ENCODE measurements at regions not wholly inside any gene's neighbourhood (a gene's known extent, or its start where the extent isn't known, plus 50 kb on each side); places are given as distances from the start of the nearest gene placed in this dataset.
"Not testable (repeated sequence)": the region's sequence is repeated elsewhere in the genome, so short reads cannot be mapped to it uniquely, and the experiment has no call there.

DNA sequence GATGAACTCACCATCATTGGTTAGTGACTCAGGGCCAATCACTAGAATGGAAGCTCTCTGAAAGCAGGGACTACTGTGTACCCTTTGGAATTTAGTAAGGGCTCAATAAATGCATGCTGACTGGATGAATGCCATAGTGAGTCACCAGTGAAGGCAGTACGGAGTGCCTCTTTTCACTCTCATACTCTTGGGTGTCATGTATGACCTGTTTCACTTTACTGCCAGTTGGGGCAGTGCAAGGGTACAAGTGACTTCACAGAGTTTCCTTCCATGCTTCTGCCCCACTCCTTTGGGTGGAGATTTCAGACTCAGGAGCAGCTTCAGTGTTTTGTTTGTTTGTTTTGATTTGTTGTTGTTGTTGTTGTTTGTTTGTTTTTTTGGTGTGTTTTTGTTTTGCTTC lies 57.7 kb downstream of the SOX3 start:
- no peak for DNase-seq

DNA sequence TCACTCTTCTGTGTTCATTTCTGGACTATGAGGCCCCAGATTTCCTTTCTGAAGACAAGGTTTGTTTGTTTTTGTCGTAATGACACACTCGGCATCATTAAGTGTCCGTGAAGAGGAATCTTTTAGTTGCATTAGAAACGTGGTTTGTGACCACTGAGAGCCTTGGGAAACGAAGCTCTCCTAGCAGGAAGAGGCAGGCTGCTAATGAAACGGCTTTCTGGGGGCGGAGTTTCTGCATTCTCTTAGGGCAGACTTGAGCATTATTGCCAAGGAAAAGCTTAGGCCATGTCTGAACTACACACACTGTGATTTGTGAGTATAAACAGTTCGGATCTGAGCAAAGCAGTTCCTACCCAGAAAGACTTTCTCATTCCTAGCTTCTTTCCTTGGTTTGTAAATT lies 64.0 kb downstream of the SOX3 start:
- DNase-seq: no peak

DNA sequence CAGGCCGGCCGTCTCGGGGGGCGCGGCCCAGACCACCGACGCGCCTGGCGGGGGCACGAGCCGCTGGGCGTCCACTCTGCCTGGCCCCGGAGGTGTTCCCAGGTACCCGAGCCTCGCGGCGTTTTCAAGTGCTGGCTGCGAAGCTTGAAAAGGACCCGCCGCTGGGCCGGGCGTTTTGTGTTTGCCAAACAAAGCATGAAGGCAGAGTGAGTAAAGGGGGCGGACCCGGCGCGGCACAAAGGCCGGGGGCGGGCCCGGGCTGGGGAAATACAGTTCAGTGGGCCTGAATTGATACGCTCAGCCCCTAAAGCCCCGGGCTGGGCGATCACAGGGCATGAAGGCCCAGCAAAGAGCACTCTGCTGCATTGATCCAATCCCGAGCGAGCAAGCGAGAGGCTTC lies 65.4 kb downstream of the SOX3 start:
- no peak for DNase-seq

DNA sequence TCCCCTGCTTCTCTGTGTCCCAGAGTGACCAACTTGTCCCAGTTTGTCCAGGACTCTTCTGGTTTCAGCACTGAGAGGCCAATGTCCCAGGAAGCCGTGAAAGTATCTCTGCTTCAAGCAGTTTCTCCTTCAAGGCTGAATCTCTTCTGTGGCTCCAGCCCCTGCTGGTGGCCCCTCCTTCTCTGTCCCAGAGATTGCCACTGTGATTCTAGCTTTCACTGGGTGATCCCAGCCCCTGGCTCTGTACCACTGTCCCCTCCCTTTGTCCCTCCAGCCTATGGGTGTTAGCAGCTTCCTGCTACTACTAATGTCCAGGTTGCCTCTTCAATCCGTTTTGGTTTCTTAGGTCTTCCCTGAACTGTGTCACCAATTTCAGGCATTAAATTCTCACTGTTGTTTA lies 70.5 kb downstream of the SOX3 start:
- DNase-seq: no peak

DNA sequence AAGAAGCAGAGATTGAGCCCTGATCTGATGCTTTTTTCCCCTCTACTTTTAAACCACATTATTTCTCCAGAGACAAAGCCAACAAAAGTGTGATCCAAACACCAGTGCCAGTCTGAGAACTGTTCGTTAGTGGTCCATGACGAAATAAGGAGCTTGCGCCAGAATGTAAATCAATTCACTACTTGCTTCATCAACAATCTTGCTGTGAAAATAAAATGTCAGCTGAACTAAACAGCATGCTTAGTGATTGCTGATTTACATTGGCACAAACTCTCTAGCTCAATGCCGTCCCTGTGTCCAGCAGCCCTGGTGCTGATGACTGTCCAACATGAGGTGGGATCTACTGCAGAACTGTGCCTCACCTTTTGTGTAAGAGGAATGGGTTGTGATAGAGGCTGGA lies 71.3 kb downstream of the SOX3 start:
- DNase-seq: no peak

DNA sequence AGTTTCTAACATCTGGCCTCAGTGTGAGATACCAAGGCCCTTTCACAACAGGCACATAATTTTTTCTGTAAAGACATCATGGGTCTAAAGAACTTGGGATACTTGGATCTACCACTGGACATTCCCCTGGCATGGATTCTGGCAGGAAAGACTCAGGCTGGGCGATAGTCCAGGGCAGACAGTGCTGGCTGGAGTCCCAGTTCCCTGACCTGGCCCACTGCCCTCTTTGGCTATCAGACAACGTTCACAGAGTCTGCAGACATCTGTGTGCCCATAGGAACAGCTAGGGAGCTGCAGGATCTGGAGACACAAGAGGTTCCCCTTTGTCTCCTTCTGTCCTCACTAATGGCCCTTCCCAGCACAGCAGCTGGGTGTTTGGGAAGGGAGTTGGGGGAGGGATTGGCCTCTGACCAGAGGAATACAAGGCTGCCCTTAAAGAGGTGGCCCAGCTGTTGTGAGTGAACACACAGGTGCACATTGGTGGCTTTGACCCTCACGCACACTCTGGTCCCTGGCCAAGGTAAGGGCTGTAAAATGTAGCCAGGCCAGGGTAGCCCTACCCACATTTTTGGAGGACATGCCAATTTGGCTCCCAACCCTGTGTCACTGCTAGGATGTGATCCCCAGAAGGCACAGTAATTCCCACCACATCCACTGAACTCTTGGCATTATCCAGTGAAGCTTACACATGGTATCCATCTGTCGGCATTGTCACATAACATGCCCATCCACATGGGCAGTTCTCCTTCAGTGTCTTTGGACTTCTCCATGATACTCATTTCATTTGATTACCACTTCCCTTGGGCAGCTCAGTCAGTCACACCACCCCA lies 72.3 kb downstream of the SOX3 start:
- no peak for DNase-seq

DNA sequence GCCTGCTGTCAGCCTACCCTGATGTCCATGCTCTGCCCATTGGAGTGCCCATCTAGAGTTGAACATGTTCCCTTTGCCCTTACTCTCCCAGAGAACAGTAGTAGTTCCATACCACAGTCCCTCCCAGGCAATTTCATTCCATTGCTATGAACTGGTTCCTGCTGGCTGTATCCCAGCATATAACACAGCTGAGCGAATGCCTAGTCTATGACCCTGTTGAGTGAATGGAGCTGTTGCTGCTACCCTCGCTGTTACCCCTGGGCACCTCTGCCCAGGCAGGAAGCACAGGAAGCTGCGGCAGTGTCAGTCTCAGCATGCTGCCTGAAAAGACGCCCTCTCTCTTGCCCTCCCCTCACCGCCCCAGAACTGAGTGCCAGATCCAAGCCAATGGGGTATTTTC lies 73.3 kb downstream of the SOX3 start:
- DNase-seq: no peak

DNA sequence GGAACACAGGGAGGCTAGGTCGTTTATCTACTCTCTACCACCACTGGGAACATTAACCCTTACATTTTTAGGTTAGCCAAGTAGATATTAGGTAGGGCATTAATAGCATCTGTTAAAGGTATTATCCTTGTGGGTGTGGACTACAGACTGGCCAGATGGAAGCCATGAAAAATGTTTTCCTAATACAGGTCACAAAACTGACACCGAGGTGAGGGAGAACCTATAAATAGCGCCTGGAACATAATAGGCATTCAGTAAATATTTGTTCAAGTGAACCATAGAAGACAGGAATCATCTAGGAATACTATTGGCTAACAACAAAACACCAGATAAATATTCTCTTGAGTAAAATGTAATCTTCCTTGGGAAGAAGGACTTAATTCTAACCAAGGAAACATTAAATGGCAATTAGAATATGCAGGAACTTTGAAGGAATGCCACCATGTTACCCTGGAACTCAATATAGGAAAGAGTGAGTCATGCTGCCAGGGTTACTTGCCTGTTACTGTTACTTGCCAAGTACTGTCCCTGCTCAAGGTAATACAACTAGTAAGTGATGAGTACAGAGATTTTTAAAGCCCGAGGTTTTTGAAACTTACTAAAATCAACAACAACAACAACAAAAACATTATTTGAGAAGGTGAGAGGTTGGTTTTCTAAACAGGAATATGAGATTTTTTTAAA lies 79.0 kb downstream of the SOX3 start:
- no peak for DNase-seq

DNA sequence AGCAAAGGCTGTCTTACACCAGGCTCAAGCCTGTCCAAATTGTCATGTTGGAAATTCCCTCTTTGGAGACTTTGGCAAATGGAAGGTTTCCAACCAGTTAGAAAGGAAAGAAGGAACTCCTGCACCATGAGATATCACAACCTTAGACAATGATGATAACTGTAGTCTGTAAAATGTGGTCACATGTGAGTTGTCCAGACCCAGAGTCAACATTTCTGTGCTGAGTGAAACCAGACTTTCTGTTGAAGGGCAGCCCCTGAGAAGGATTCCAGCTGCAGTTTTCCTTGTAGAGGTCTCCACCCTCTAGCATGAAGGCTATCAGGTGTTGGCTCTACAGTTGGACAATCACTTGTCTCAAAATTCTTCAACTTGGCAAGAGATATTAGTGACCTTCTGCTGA lies 82.4 kb downstream of the SOX3 start:
- no peak for DNase-seq

DNA sequence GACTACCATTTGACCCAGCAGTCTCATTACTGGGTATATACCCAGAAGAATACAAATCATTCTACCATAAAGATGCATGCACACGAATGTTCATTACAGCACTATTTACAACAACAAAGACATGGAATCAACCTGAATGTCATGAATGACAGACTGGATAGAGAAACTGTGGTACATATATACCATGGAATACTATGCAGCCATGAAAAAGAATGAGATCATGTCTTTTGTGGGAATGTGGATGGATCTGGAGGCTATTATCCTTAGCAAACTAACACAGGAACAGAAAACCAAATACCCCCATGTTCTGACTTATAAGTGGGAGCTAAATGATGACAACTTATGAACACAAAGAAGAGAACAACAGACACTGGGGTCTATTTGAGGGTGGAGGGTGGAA lies 102.7 kb downstream of the SOX3 start:
- DNase-seq: not testable (repeated sequence)

DNA sequence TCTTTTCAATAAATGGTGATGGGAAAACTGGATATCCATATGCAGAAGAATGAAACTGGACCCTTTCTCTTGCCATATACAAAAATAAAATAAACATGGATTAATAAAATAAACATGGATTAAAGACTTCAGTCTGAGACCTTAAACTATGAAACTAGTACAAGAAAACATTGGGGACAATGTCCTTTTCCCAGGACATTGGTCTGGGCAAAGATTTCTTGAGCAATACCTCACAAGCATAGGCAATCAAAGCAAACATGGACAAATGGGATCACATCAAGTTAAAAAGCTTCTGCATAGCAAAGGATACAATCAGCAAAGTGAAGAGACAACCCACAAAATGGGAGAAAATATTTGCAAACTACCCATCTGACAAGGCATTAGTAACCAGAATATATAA lies 108.5 kb downstream of the SOX3 start:
- DNase-seq: not testable (repeated sequence)

DNA sequence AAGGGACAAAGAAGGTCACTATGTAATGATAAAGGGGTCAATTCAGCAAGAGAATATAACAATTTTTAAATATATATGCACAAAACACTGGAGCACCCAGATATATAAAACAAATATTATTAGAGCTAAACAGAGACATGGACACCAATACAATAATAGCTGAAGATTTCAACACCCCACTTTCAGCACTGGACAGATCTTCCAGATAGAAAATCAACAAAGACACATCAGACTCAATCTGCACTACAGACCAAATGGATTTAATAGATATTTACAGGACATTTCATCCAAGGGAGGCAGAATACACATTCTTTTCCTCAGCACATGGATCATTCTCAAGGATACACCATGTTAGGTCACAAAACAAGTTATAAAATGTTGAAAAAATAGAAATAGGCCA lies 111.4 kb downstream of the SOX3 start:
- no peak for DNase-seq

DNA sequence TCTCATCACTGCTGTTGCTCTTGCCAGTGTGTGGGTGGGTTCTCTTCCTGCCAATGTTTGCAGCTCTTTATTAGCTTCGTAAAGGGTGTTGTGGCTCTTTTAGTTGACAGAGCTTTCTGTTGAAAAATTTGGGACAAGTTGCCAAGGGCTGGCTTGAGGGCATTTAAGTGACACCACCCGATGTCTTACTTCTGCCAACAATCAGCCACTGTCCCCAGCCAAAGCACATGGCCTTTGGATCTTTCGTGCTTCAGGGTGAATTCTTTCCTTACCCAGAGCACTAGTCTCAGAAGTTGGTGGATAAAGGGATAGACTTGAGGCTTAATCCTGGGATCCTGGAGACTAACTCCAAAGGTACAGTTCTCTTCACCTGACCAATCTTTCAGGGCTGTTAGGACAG lies 113.6 kb downstream of the SOX3 start:
- DNase-seq: no peak

DNA sequence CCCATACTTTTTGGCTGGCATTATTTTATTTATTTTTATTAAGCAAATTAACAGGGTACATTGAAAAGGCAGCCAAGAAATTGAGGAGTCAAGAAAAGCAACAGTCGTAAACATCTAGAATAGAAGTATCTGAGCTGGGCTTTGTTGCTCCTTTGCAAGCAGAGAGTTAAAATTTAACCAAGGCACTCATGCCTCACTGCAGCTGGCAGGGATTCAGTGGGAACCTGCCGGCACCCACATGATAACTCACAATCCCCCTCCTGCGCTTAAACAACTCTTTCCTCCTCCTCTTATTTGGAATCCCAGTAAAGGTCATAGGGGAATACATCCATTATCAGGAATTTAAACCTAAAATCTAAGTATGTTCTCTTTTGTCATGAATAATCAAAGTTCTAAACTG lies 115.5 kb downstream of the SOX3 start:
- DNase-seq: no peak

DNA sequence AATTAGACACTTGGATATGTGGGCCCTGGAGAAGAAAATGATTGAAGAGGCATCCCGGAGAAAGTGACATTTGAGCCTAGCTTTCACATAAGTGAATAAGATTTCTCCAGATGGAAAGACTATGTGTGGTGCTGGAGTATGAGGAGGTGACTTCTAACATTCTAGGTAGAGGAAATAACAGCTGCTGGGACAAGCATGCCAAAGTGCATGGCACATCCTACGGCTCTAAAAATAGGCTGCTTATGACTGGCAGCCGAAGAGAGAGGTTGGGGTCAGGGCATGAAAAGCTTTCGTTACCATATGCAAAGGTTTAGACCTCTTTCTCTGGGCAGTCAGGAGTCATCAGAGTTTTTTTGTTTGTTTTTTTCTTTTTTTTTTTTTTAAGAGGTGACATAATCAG lies 142.0 kb downstream of the SOX3 start:
- DNase-seq: no peak

DNA sequence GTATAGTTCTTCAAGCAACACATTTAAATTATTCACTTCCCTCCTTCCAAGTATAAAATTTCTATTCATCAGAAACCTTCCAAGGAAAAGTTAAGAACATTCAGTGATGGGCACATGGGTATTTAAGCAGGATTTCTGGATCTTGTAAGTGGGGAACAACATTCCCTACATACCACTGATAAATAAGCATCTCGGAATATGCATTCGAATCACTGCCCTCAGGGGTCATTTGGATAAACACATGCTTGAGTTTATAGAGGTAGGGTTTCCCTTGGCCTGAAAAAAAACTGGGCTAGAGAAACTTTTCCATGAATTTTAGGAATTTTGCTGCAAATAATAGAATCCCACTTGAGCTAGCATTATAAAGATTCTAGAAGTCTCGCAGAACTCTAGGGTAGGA lies 143.9 kb downstream of the SOX3 start:
- DNase-seq: no peak

DNA sequence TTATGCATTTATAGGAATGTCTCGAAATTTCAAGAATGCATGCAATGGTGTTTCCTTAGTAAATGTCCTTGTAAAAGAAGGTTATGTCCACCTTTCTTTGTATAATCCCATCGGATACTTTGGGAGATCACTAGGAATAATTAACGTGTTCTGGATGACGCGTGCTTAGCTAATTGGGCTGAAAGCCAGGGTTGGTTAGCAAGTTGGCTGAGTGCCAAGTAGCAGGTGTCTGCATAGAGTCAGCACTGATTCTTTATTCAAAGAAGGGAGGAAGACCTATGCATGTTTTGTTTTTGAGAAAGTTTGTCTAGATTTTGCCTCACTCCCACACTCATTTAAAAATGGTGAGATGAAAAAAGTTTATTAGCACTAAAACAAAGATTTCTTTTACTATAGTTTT lies 144.6 kb downstream of the SOX3 start:
- no peak for DNase-seq

DNA sequence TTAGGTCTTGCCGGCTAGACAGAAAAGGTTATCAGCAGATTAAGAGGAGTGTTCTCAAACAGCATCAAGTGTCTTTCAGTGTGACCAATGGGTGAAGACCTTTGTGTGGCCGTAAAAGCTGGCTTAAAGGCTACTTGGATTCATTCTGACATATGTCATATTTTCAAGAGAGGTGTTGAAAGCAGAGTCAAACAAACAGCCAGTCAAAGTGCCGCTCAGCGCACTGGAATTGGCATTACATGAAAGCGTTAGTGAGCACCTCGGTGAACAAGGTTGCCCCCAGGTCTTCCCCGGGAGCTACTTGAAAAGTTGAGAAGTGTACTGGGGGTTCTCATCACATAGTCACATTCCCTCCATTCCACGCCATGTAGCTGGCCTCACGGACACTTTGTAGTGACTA lies 148.9 kb downstream of the SOX3 start:
- no peak for DNase-seq

DNA sequence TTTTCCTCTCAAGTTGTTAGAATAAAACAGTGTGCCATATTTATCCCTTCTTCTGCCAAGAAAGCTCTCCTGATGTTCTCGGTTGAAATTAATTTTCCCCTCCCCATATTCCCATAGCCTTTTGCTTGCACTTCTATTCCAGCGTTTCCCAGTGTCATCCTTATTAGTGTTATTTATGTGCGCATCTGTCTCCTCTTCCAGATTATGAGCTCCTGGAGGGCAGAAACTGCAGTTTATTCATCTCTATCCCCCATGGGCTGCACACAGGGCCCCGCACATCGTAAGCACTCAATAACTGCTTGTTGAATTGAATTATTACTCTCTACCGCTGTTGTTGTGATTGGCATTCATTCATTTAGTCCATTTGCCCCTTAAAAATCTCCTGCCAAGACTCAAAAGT lies 149.4 kb downstream of the SOX3 start:
- DNase-seq: no peak

DNA sequence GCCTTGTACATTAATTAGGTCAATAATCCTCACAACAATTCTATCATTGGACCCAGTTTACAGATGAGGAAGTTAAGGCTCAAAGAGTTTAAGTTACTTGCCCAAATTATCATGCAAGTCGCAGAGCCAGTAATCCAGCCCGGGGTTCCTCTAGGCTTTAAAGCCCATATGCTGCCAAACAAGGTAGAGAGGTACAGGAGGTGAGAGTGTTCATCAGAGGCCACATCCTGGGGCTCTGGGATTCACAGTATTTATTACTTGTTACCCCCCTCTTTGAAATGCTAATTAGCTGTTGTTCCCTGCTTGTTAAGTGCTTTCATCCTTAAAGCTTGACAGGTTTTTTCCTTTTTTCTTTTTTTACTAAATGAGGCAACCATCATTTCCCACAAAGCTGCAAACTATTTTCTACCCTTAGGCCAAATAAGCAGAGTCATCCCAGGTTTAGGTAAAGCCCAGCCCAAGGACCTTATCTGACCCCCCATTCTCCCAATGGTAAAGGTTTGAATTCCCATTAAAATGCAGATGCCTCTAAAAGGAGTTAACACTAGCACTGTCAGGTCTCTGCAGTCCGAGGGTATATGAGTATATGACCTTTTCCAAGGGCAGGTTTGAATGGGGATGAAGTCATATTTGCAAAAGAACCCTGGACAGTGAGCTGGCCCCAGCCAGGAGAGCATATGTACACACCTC lies 150.3 kb downstream of the SOX3 start:
- no peak for DNase-seq

DNA sequence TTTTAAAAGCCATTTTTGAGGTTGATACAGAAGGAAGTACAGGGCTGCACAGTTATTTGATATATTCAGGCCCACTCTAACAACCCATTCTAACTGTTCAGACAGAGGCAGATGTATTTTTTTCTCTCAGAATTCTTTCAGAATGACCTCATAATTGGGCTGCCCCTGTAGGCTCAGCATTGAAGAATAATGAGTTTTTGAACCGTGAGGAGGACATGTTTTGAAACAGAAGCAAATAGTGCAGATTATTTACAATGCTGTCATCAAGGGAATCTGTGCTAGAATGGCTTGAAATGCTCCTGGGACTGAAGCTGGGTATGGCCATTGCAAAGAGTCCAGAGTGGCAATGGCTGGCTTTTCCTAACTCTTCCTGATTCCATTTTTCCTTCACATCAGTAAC lies 158.1 kb downstream of the SOX3 start:
- DNase-seq: no peak

DNA sequence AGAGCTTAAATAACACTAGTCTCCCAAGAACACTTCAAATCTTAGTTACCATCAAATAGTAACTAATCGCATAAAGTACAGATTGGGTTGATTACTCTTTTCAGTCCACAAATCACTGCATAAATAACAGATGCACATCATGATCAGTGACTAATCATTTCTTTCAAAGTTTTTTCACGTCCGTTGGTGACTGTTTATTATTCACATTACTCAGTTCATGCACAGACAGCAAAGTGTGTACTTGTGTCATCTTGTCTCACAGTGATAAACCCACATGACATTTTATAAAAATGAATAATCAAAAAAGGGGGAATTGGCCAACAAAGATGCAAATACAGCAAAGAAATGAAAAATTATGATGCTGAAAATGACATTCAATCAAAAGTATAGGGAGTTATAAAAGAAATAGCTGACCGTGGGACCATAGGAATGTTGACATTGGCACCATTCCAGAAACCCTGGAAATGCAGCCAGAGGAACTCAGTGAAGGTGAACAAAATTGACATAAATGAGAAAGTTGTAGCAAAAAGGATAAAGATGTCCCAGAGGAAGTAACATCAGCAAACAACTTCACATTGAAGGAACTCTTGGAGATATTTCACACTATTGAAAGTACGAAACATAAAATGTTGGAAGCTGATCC lies 161.5 kb downstream of the SOX3 start:
- no peak for DNase-seq

DNA sequence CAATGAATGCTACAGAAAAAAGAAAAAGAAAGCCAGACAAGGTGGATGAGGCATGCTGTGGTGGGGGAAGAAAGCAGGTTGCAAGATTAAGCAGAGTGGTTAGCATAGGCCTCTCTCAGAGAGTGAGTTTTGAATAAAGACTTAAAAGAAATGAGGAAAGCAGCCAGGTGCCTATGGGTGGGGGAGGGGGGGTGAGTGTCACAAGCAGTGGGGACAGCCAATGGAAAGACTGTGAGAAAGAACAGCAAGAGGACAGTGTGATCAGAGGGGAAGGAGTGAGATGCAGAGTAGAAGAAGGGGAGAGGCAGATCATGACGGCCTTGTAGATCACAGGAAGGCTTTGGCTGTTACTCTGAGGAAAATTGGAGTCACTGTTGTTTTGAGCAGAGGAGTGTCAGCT lies 162.5 kb downstream of the SOX3 start:
- no peak for DNase-seq

DNA sequence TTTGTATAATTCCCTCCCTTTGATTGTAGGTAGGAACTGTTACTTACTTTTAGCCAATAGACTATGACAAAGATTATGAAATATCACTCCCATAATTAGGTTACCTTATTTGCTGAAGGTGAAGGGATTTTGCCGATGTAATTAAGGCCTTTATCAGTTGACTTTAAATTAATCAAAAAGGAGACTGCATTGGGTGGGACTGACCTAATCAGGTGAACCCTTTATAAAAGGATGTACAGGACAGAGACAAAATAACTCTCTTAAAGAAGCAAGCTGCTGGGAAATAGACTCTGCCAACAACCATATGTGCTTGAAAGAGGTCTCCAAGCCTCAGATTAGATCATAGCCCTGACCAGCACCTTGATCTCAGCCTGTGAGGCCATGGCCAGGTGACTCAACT lies 167.6 kb downstream of the SOX3 start:
- no peak for DNase-seq

Measured in CD4-positive, alpha-beta T cell treated with Interleukin-1 beta for 1 hour (primary cell).